ENCODE measurements at regions not wholly inside any gene's neighbourhood (a gene's known extent, or its start where the extent isn't known, plus 50 kb on each side); places are given as distances from the start of the nearest gene placed in this dataset.

DNA sequence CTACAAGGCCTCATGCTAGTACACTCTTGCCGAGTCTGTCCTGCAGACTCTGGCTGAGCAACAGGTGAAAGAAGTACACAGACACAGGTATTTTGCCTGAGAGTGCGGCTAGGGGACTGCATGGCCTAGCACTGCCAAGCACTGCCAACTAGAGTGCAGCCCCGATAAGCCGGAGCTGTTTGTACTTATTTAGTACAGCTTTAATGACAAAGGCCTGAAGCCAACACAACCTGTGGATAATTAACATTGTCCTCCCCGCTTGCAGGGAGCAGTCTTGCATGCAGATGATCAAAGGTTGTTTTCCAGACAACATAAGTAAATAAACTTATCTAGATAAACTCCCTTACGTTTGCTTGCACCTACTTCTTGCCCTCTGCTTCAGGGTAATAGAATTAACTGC is 63.7 kb upstream of the MMADHC start:
- Histone ChIP-seq H3K27ac (ENCODE audit: low read length) (no peak overlapping the region), H3K36me3 (replicated peaks; ENCODE audit: low read depth, low read length) (no peaks in the 10 kb centered on the region), H3K27me3 (ENCODE audit: low read depth, low read length) (no peaks in the 10 kb centered on the region), H2AFZ (ENCODE audit: low read depth, low read length) (no peak overlapping the region), H3K79me2 (ENCODE audit: low read length) (no peaks in the 10 kb centered on the region), H3K4me1 (ENCODE audit: low read length) (no peaks in the 10 kb centered on the region), H3K4me3 (ENCODE audit: low read length) (no peak overlapping the region), H3K9ac (ENCODE audit: low read length) (no peak overlapping the region), H3K9me3 (ENCODE audit: insufficient read depth, low read length) (no peaks in the 10 kb centered on the region), H3K4me2 (ENCODE audit: low read length) (no peak overlapping the region), H4K20me1 (ENCODE audit: insufficient read depth, low read length) (no peaks in the 10 kb centered on the region)
- TF ChIP-seq EZH2phosphoT487 (IDR thresholded peaks at IDR 0.05; ENCODE audit: low read depth): no peak
- TF ChIP-seq CTCF (IDR thresholded peaks at IDR 0.05; ENCODE audit: low read depth, low read length): no peak

- Histone ChIP-seq H3K4me3 (ENCODE audit: low read length) (no peak overlapping the region), H3K27ac (ENCODE audit: low read length) (no peak overlapping the region), H3K79me2 (ENCODE audit: low read length) (no peaks in the 10 kb centered on the region), H3K4me1 (ENCODE audit: low read length) (no peaks in the 10 kb centered on the region), H3K9me3 (ENCODE audit: insufficient read depth, low read length) (no peaks in the 10 kb centered on the region), H3K9ac (ENCODE audit: low read length) (no peak overlapping the region), H3K27me3 (ENCODE audit: low read depth, low read length) (no peaks in the 10 kb centered on the region), H3K36me3 (replicated peaks; ENCODE audit: low read depth, low read length) (no peaks in the 10 kb centered on the region), H3K4me2 (ENCODE audit: low read length) (no peak overlapping the region), H4K20me1 (ENCODE audit: insufficient read depth, low read length) (no peaks in the 10 kb centered on the region), H2AFZ (ENCODE audit: low read depth, low read length) (no peak overlapping the region)
- no peak for TF ChIP-seq EZH2phosphoT487 (IDR thresholded peaks at IDR 0.05; ENCODE audit: low read depth)
- no peak for TF ChIP-seq CTCF (IDR thresholded peaks at IDR 0.05; ENCODE audit: low read depth, low read length)
Observed at GRCh38 chr2:149650006-149650405, 62.4 kb upstream of the MMADHC start.

DNA sequence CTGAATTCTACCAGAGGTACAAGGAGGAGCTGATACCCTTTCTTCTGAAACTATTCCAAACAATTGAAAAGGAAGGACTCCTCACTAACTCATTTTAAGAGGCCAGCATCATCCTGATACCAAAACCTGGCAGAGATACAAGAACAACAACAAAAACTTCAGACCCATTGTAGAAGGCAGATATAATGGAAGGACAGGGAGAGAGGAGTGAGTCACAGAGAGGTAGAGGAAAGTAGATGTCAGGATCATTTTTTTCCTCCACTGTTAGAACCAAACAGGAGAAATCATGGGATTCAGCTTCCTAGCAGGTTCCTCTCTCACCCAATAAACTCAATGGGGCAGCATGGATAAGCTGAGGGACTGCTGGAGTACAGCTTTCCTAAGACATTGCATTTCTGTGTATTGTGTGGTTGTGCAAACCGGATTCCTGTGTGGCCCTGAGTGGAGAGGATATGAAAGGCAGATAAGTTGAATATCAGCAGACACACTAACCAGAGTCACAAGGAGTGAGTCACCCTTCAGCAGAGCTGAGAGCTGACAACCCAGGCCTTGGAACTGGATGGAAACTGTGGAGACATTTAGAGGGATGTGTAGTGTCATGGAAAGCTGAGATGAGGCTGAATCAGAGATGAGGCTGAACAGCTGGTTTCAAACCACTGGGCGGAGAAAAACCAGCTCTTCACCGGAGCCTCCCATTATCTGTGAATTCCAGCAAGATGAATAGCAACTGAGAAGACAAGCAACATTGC is 60.9 kb upstream of the MMADHC start:
- H3K27ac ChIP-seq (ENCODE audit: low read length): no peak overlapping the region
- no peak overlapping the region for H3K4me3 ChIP-seq (ENCODE audit: low read length)
- H2AFZ ChIP-seq (ENCODE audit: low read depth, low read length): no peak overlapping the region
- no peaks in the 10 kb centered on the region for H3K9me3 ChIP-seq (ENCODE audit: insufficient read depth, low read length)
- TF ChIP-seq EZH2phosphoT487 (IDR thresholded peaks at IDR 0.05; ENCODE audit: low read depth): no peak
- no peak for TF ChIP-seq CTCF (IDR thresholded peaks at IDR 0.05; ENCODE audit: low read depth, low read length)
- H3K9ac ChIP-seq (ENCODE audit: low read length): no peak overlapping the region
- H4K20me1 ChIP-seq (ENCODE audit: insufficient read depth, low read length): no peaks in the 10 kb centered on the region
- H3K79me2 ChIP-seq (ENCODE audit: low read length): no peaks in the 10 kb centered on the region
- H3K4me2 ChIP-seq (ENCODE audit: low read length): no peak overlapping the region
- H3K27me3 ChIP-seq (ENCODE audit: low read depth, low read length): no peaks in the 10 kb centered on the region
- no peaks in the 10 kb centered on the region for H3K4me1 ChIP-seq (ENCODE audit: low read length)
- no peaks in the 10 kb centered on the region for H3K36me3 ChIP-seq (replicated peaks; ENCODE audit: low read depth, low read length)

DNA sequence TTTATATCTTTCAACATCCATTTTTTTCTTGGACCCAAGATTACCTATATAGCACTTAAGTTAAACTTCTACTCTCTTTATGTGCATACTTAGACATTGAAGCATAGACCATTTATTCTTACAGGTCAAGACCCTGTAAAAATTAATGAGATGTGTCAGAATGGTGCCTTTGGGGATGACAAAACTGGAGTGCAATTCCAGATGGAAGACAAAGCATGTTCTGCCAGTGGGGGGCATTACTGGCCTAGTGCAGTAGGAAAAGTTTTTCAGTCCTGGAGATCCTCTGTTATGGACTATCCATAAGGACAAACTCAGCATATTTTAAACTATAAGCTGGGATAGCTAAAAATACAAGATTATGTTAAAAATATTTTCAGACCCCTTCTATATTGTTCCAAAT is 57.8 kb upstream of the MMADHC start:
- Histone ChIP-seq H3K4me3 (ENCODE audit: low read length) (no peak overlapping the region), H3K27ac (ENCODE audit: low read length) (no peak overlapping the region), H3K4me1 (ENCODE audit: low read length) (no peaks in the 10 kb centered on the region), H3K79me2 (ENCODE audit: low read length) (no peaks in the 10 kb centered on the region), H3K4me2 (ENCODE audit: low read length) (no peak overlapping the region), H2AFZ (ENCODE audit: low read depth, low read length) (no peak overlapping the region), H3K36me3 (replicated peaks; ENCODE audit: low read depth, low read length) (no peaks in the 10 kb centered on the region), H3K27me3 (ENCODE audit: low read depth, low read length) (no peaks in the 10 kb centered on the region), H3K9ac (ENCODE audit: low read length) (no peak overlapping the region), H4K20me1 (ENCODE audit: insufficient read depth, low read length) (no peaks in the 10 kb centered on the region), H3K9me3 (ENCODE audit: insufficient read depth, low read length) (no peaks in the 10 kb centered on the region)
- TF ChIP-seq CTCF (IDR thresholded peaks at IDR 0.05; ENCODE audit: low read depth, low read length): no peak
- no peak for TF ChIP-seq EZH2phosphoT487 (IDR thresholded peaks at IDR 0.05; ENCODE audit: low read depth)
